ENCODE measurements at regions not wholly inside any gene's neighbourhood (a gene's known extent, or its start where the extent isn't known, plus 50 kb on each side); places are given as distances from the start of the nearest gene placed in this dataset.

DNA sequence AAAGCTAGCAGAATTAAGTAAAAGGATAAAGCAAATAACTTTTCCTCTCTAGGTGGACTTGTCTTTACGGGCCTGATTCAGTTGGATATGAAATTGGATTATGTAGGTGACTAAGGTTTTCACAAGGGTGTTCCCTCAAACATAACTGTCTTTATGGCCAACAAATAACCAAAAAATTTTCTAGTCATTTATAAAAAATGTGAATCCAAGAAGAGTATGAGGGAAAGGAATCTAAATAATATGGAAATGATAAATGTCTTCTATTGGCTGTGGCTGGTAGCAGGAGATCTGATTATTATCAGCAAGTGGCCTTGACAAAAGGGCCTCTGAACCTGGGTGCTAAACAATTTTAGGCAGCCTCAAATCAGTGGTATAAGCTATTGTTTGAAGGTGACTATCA, 594.0 kb upstream of the UBE2E2 start:
- H3K27ac Mint-ChIP-seq, result no peak overlapping the region
- H3K9me3 Mint-ChIP-seq, result no peaks in the 10 kb centered on the region
- Histone ChIP-seq H3K4me3 (ENCODE audit: low read length) (no peak overlapping the region), H3K4me1 (ENCODE audit: insufficient read depth, low read length) (no peaks in the 10 kb centered on the region), H3K36me3 (ENCODE audit: insufficient read depth, low read length) (no peaks in the 10 kb centered on the region), H3K9me3 (ENCODE audit: control insufficient read depth in 1 of 2, insufficient read depth in 1 of 2, low read length in 2 of 2) (no peaks in the 10 kb centered on the region), H3K27ac (ENCODE audit: low read depth in 1 of 2, low read length in 2 of 2) (no peak overlapping the region), H3K27me3 (ENCODE audit: control insufficient read depth in 1 of 2, insufficient read depth in 2 of 2, low read length in 2 of 2) (no peaks in the 10 kb centered on the region)
- ATAC-seq (ENCODE audit: poor library complexity) (no peak), DNase-seq (no peak)
- H3K4me1 Mint-ChIP-seq (ENCODE audit: low read depth), result no peaks in the 10 kb centered on the region
- CTCF ChIA-PET, result no interaction called here
- POLR2A ChIA-PET, result no interaction called here
- intact Hi-C loops (cut with DNase I, micrococcal nuclease), result no loop called here
- H3K36me3 Mint-ChIP-seq (ENCODE audit: low read depth), result no peaks in the 10 kb centered on the region
- TF ChIP-seq CTCF (IDR thresholded peaks at IDR 0.05), result no peak
- no peak overlapping the region for H3K4me3 Mint-ChIP-seq
- no peaks in the 10 kb centered on the region for H3K27me3 Mint-ChIP-seq

- no peaks in the 10 kb centered on the region for H3K9me3 Mint-ChIP-seq
- H3K4me3 ChIP-seq (ENCODE audit: low read length), result no peak overlapping the region
- no peak overlapping the region for H3K27ac ChIP-seq (ENCODE audit: low read depth in 1 of 2, low read length in 2 of 2)
- H3K4me1 Mint-ChIP-seq (ENCODE audit: low read depth), result no peaks in the 10 kb centered on the region
- no peaks in the 10 kb centered on the region for H3K36me3 ChIP-seq (ENCODE audit: insufficient read depth, low read length)
- no peaks in the 10 kb centered on the region for H3K4me1 ChIP-seq (ENCODE audit: insufficient read depth, low read length)
- POLR2A ChIA-PET, result no interaction called here
- H3K9me3 ChIP-seq (ENCODE audit: control insufficient read depth in 1 of 2, insufficient read depth in 1 of 2, low read length in 2 of 2), result no peaks in the 10 kb centered on the region
- H3K27me3 Mint-ChIP-seq, result no peaks in the 10 kb centered on the region
- H3K27ac Mint-ChIP-seq, result no peak overlapping the region
- no peak for TF ChIP-seq CTCF (IDR thresholded peaks at IDR 0.05)
- intact Hi-C loops (cut with DNase I, micrococcal nuclease), result no loop called here
- no peaks in the 10 kb centered on the region for H3K36me3 Mint-ChIP-seq (ENCODE audit: low read depth)
- CTCF ChIA-PET, result no interaction called here
- ATAC-seq (ENCODE audit: poor library complexity) (no peak), DNase-seq (no peak)
- no peak overlapping the region for H3K4me3 Mint-ChIP-seq
- no peaks in the 10 kb centered on the region for H3K27me3 ChIP-seq (ENCODE audit: control insufficient read depth in 1 of 2, insufficient read depth in 2 of 2, low read length in 2 of 2)
Observed at GRCh38 chr3:22612927-22613326, 590.2 kb upstream of the UBE2E2 start.

DNA sequence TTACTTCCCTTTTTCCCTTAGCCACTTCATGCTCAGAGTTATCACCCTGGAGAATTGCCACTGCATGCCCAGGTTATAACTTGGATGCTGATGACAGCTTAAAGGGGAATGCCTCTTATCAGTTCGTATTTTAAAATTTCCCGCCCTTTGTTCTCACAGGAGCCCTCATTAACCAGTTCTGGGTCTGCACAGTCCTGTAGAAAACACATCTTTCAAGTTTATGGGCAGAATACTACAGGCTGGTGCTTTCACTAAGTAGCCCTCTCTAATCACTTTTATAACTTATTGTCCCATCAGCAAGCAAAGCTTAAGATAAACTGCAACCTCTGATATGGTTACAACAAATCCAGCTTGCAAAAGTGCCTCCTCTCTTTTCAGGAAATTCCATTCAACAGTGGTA, 587.3 kb upstream of the UBE2E2 start:
- H3K4me1 ChIP-seq (ENCODE audit: insufficient read depth, low read length), result no peaks in the 10 kb centered on the region
- Mint-ChIP-seq H3K36me3 (ENCODE audit: low read depth) (no peaks in the 10 kb centered on the region), H3K27me3 (no peaks in the 10 kb centered on the region), H3K4me1 (ENCODE audit: low read depth) (no peaks in the 10 kb centered on the region), H3K4me3 (no peak overlapping the region), H3K9me3 (no peaks in the 10 kb centered on the region), H3K27ac (no peak overlapping the region)
- TF ChIP-seq CTCF (IDR thresholded peaks at IDR 0.05), result no peak
- DNase-seq (no peak), ATAC-seq (ENCODE audit: poor library complexity) (no peak)
- no peaks in the 10 kb centered on the region for H3K27me3 ChIP-seq (ENCODE audit: control insufficient read depth in 1 of 2, insufficient read depth in 2 of 2, low read length in 2 of 2)
- no peaks in the 10 kb centered on the region for H3K36me3 ChIP-seq (ENCODE audit: insufficient read depth, low read length)
- POLR2A ChIA-PET, result no interaction called here
- CTCF ChIA-PET, result no interaction called here
- no peak overlapping the region for H3K4me3 ChIP-seq (ENCODE audit: low read length)
- H3K9me3 ChIP-seq (ENCODE audit: control insufficient read depth in 1 of 2, insufficient read depth in 1 of 2, low read length in 2 of 2), result no peaks in the 10 kb centered on the region
- intact Hi-C loops (cut with DNase I, micrococcal nuclease), result no loop called here
- H3K27ac ChIP-seq (ENCODE audit: low read depth in 1 of 2, low read length in 2 of 2), result no peak overlapping the region

All from CD4-positive, alpha-beta T cell (primary cell).